Neuronal stem cell (in vitro differentiated cells): ENCODE measurements at regions not wholly inside any gene's neighbourhood (a gene's known extent, or its start where the extent isn't known, plus 50 kb on each side); places are given as distances from the start of the nearest gene placed in this dataset.

Source experiments
- DNase-seq: peaks from one replicate; pipeline ENCODE4 v3.0.0-alpha.2; 2013; ENCODE audit warnings: low spot score
- H2AFZ ChIP-seq: one replicate; pipeline ENCODE4 v1.6.1; 2013; ENCODE audit warnings: mild to moderate bottlenecking, low read length, inconsistent platforms
- H2AK5ac ChIP-seq: 2 replicates; pipeline ENCODE4 v1.6.1; 2013; ENCODE audit warnings: low read depth, mild to moderate bottlenecking, inconsistent platforms, low read length, moderate library complexity, mixed read lengths
- H2BK120ac ChIP-seq: 2 replicates; pipeline ENCODE4 v1.6.1; 2013; ENCODE audit warnings: low read depth, mild to moderate bottlenecking, inconsistent platforms, low read length, moderate library complexity, mixed read lengths
- H2BK12ac ChIP-seq: one replicate; pipeline ENCODE4 v1.6.1; 2013; ENCODE audit warnings: low read length, inconsistent platforms
- H2BK15ac ChIP-seq: 2 replicates; pipeline ENCODE4 v1.6.1; 2013; ENCODE audit warnings: mild to moderate bottlenecking, low read length, inconsistent platforms, mixed read lengths
- H2BK5ac ChIP-seq: one replicate; pipeline ENCODE4 v1.6.1; 2013; ENCODE audit warnings: inconsistent platforms, mild to moderate bottlenecking, low read length, moderate library complexity
- H3K14ac ChIP-seq: one replicate; pipeline ENCODE4 v1.6.1; 2013; ENCODE audit warnings: low read length, inconsistent platforms
- H3K18ac ChIP-seq: 2 replicates; pipeline ENCODE4 v1.6.1; 2013; ENCODE audit warnings: low read length, inconsistent platforms
- H3K23ac ChIP-seq: 2 replicates; pipeline ENCODE4 v1.6.1; 2013; ENCODE audit warnings: low read depth, mild to moderate bottlenecking, mixed read lengths, low read length, inconsistent platforms; ENCODE audit not compliant: poor library complexity
- H3K27ac ChIP-seq: replicated peaks from 3 replicates; pipeline ENCODE4 v1.5.1; 2013; ENCODE audit warnings: low read length, inconsistent platforms
- H3K27me3 ChIP-seq, 3 experiments: 2 replicates each; pipeline ENCODE4 v1.6.1; 2013; ENCODE audit warnings: low read length in 3 of 3, mild to moderate bottlenecking in 2 of 3, inconsistent platforms in 1 of 3, low read depth in 1 of 3, mixed read lengths in 1 of 3, moderate library complexity in 1 of 3; ENCODE audit not compliant: control insufficient read depth in 3 of 3, insufficient read depth in 3 of 3
- H3K36me3 ChIP-seq, 2 donors: replicated peaks in 1 of 2; 2 replicates each; pipeline ENCODE4 v1.6.1; 2013; ENCODE audit warnings: low read length in 2 of 2; ENCODE audit not compliant: control insufficient read depth in 2 of 2, insufficient read depth in 2 of 2
- H3K4ac ChIP-seq: 2 replicates; pipeline ENCODE4 v1.6.1; 2013; ENCODE audit warnings: inconsistent platforms, mild to moderate bottlenecking, low read length, moderate library complexity
- H3K4me1 ChIP-seq, 2 donors: 1 replicate in 1 of 2; 2 replicates in 1 of 2; pipeline ENCODE4 v1.6.1; 2013; ENCODE audit warnings: low read length in 2 of 2, low read depth in 1 of 2; ENCODE audit not compliant: control insufficient read depth in 2 of 2, insufficient read depth in 1 of 2
- H3K4me2 ChIP-seq: one replicate; pipeline ENCODE4 v1.6.1; 2013; ENCODE audit warnings: mild to moderate bottlenecking, low read length, inconsistent platforms; ENCODE audit not compliant: insufficient read depth, poor library complexity, severe bottlenecking
- H3K4me3 ChIP-seq, 2 donors: 2 replicates each; pipeline ENCODE4 v1.5.1; 2013; ENCODE audit warnings: low read length in 2 of 2, mild to moderate bottlenecking in 2 of 2, inconsistent platforms in 1 of 2, moderate library complexity in 1 of 2
- H3K79me1 ChIP-seq: one replicate; pipeline ENCODE4 v1.6.1; 2013; ENCODE audit warnings: low read depth, mild to moderate bottlenecking, inconsistent platforms, low read length, moderate library complexity
- H3K9ac ChIP-seq: one replicate; pipeline ENCODE4 v1.6.1; 2013; ENCODE audit warnings: mild to moderate bottlenecking, low read depth, low read length, inconsistent platforms; ENCODE audit not compliant: poor library complexity
- H3K9me3 ChIP-seq, 2 donors: replicated peaks in 1 of 2; 2 replicates each; pipeline versions ENCODE3 to v1.6.1; 2013; ENCODE audit warnings: low read length in 2 of 2, mild to moderate bottlenecking in 2 of 2, inconsistent platforms in 1 of 2, low read depth in 1 of 2, mixed read lengths in 1 of 2, moderate library complexity in 1 of 2; ENCODE audit not compliant: control insufficient read depth in 2 of 2, insufficient read depth in 1 of 2
- H4K8ac ChIP-seq: one replicate; pipeline ENCODE4 v1.6.1; 2013; ENCODE audit warnings: low read depth, mild to moderate bottlenecking, inconsistent platforms, low read length, moderate library complexity
- H4K91ac ChIP-seq: one replicate; pipeline ENCODE4 v1.6.1; 2013; ENCODE audit warnings: low read length, low read depth, mild to moderate bottlenecking, inconsistent platforms; ENCODE audit not compliant: poor library complexity
- WGBS, 2 donors: extraction: QIAGEN DNeasy Blood & Tissue Kit; methylation state at CpG; one replicate each; pipeline ENCODE4 v1.1.7; 2013; ENCODE audit warnings: missing lambda C conversion rate in 2 of 2, mixed read lengths in 1 of 2; ENCODE audit not compliant: insufficient read length in 2 of 2, insufficient replicate concordance in 1 of 2; ENCODE audit errors: extremely low coverage in 2 of 2; 5-methylcytosine and 5-hydroxymethylcytosine counted together

- Histone ChIP-seq H3K4ac (no peak overlapping the region), H3K36me3 (no peaks in the 10 kb centered on the region), H2AFZ (no peak overlapping the region), H2BK15ac (no peak overlapping the region), H3K9me3 (no peaks in the 10 kb centered on the region), H3K14ac (no peak overlapping the region), H3K4me3 (no peak overlapping the region), H3K18ac (no peak overlapping the region), H4K91ac (no peak overlapping the region), H3K4me1 (peaks cover 0 to 5% of the 10 kb centered on the region in 2 donors), H3K9ac (no peak overlapping the region), H3K27me3 (no peaks in the 10 kb centered on the region), H3K23ac (no peak overlapping the region), H3K79me1 (peaks cover 2% of the 10 kb centered on the region), H2BK12ac (no peak overlapping the region), H3K27ac (no peak overlapping the region), H2BK120ac (no peak overlapping the region), H3K4me2 (no peak overlapping the region), H4K8ac (no peak overlapping the region), H2AK5ac (no peak overlapping the region), H2BK5ac (no peak overlapping the region)
- WGBS, 2 donors, result no CpG with 5 or more reads among the region's 3 CpGs
- DNase-seq, result no peak
Observed at GRCh38 chr7:136523571-136523970, 344.9 kb upstream of the CHRM2 start.

- WGBS, 2 donors, result no CpG with 5 or more reads among the region's 1 CpG
- H2AFZ ChIP-seq, result no peak overlapping the region
Observed at GRCh38 chr7:136517971-136518370, 350.5 kb upstream of the CHRM2 start.

GRCh38 chr7:136514776-136515175, 353.7 kb upstream of the CHRM2 start:
- no peak for DNase-seq
- no peak overlapping the region for H3K27ac ChIP-seq
- no peak overlapping the region for H2AFZ ChIP-seq
- H3K4me3 ChIP-seq, result no peak overlapping the region
- H3K18ac ChIP-seq, result no peak overlapping the region
- no peaks in the 10 kb centered on the region for H3K36me3 ChIP-seq
- H3K4ac ChIP-seq, result no peak overlapping the region
- no peak overlapping the region for H2AK5ac ChIP-seq
- H3K9me3 ChIP-seq, result no peaks in the 10 kb centered on the region
- no peak overlapping the region for H2BK15ac ChIP-seq
- H3K9ac ChIP-seq, result no peak overlapping the region
- H2BK12ac ChIP-seq, result no peak overlapping the region
- H3K27me3 ChIP-seq, result no peaks in the 10 kb centered on the region
- H2BK5ac ChIP-seq, result no peak overlapping the region
- no peak overlapping the region for H4K91ac ChIP-seq
- H2BK120ac ChIP-seq, result no peak overlapping the region
- H3K14ac ChIP-seq, result no peak overlapping the region
- H3K79me1 ChIP-seq, result no peaks in the 10 kb centered on the region
- peaks cover 7 to 8% of the 10 kb centered on the region in 2 donors for H3K4me1 ChIP-seq
- WGBS, 2 donors, result no CpG with 5 or more reads among the region's 2 CpGs
- H4K8ac ChIP-seq, result no peak overlapping the region
- H3K23ac ChIP-seq, result no peak overlapping the region
- H3K4me2 ChIP-seq, result no peak overlapping the region

More at GRCh38 chr7:136517971-136518370, 350.5 kb upstream of the CHRM2 start:
- no peak overlapping the region for H3K23ac ChIP-seq
- H3K4ac ChIP-seq, result no peak overlapping the region
- no peaks in the 10 kb centered on the region for H3K9me3 ChIP-seq
- H3K36me3 ChIP-seq, result no peaks in the 10 kb centered on the region
- no peak overlapping the region for H2BK12ac ChIP-seq
- no peak overlapping the region for H3K4me2 ChIP-seq
- no peak overlapping the region for H3K4me3 ChIP-seq
- H2BK5ac ChIP-seq, result no peak overlapping the region
- no peaks in the 10 kb centered on the region for H3K79me1 ChIP-seq
- H3K9ac ChIP-seq, result no peak overlapping the region
- H3K4me1 ChIP-seq, result peaks cover 3 to 4% of the 10 kb centered on the region in 2 donors
- H3K27ac ChIP-seq, result no peak overlapping the region
- no peak for DNase-seq
- H3K14ac ChIP-seq, result no peak overlapping the region
- no peak overlapping the region for H4K8ac ChIP-seq
- no peaks in the 10 kb centered on the region for H3K27me3 ChIP-seq
- no peak overlapping the region for H3K18ac ChIP-seq
- no peak overlapping the region for H4K91ac ChIP-seq
- no peak overlapping the region for H2BK120ac ChIP-seq
- no peak overlapping the region for H2BK15ac ChIP-seq
- no peak overlapping the region for H2AK5ac ChIP-seq

GRCh38 chr7:136513744-136514143, 354.7 kb upstream of the CHRM2 start:
- no peaks in the 10 kb centered on the region for H3K79me1 ChIP-seq
- H3K27me3 ChIP-seq, result no peaks in the 10 kb centered on the region
- no peak overlapping the region for H2BK15ac ChIP-seq
- H3K9ac ChIP-seq, result no peak overlapping the region
- no peak overlapping the region for H2BK12ac ChIP-seq
- H3K4ac ChIP-seq, result no peak overlapping the region
- no peak overlapping the region for H4K91ac ChIP-seq
- H2BK5ac ChIP-seq, result no peak overlapping the region
- no peaks in the 10 kb centered on the region for H3K9me3 ChIP-seq
- no peak overlapping the region for H3K4me2 ChIP-seq
- H2AK5ac ChIP-seq, result no peak overlapping the region
- no peak overlapping the region for H2AFZ ChIP-seq
- H3K23ac ChIP-seq, result no peak overlapping the region
- H3K18ac ChIP-seq, result no peak overlapping the region
- no peak overlapping the region for H2BK120ac ChIP-seq
- no peak overlapping the region for H3K4me3 ChIP-seq
- no peak overlapping the region for H3K27ac ChIP-seq
- H3K4me1 ChIP-seq, result peaks cover 12% of the 10 kb centered on the region in 2 donors
- no peak for DNase-seq
- no peaks in the 10 kb centered on the region for H3K36me3 ChIP-seq
- H3K14ac ChIP-seq, result no peak overlapping the region
- WGBS, 2 donors, result no CpG with 5 or more reads among the region's 2 CpGs
- H4K8ac ChIP-seq, result no peak overlapping the region
